HL-60 (cell line): ENCODE measurements at regions not wholly inside any gene's neighbourhood (a gene's known extent, or its start where the extent isn't known, plus 50 kb on each side); places are given as distances from the start of the nearest gene placed in this dataset.

Source experiments
- CTCF ChIP-seq: IDR thresholded peaks from one replicate; pipeline ENCODE4 v1.5.1; 2011; ENCODE audit warnings: low read length, control low read depth, inconsistent platforms; ENCODE audit not compliant: insufficient read depth
- POLR2AphosphoS5 ChIP-seq: IDR thresholded peaks from 2 replicates; pipeline ENCODE4 v1.6.1; 2012; ENCODE audit warnings: low read depth
- REST ChIP-seq: IDR thresholded peaks from 2 replicates; pipeline ENCODE4 v1.6.1; 2012; ENCODE audit warnings: low read depth; ENCODE audit not compliant: insufficient replicate concordance
- SPI1 ChIP-seq: IDR thresholded peaks from 2 replicates; pipeline ENCODE4 v1.6.1; 2012; ENCODE audit warnings: low read depth, mild to moderate bottlenecking, borderline replicate concordance

- TF ChIP-seq CTCF (no peak), SPI1 (no peak), REST (no peak), POLR2AphosphoS5 (no peak)
Observed at GRCh38 chr5:172506251-172506650, 51.9 kb upstream of the SH3PXD2B start.
